Keratinocyte (primary cell): ENCODE measurements at regions not wholly inside any gene's neighbourhood (a gene's known extent, or its start where the extent isn't known, plus 50 kb on each side); places are given as distances from the start of the nearest gene placed in this dataset.

ENCODE experiments used
- DNase-seq: peaks from one replicate; pipeline ENCODE4 v3.0.0-alpha.2; 2011; ENCODE audit warnings: low read depth, missing footprints, low spot score
- FAIRE-seq: peaks from 2 replicates; lab custom pipeline; 2011; peaks lifted over from hg19 to GRCh38; lab: Jason Lieb, UNC
- H2AFZ ChIP-seq: 2 replicates; pipeline ENCODE4 v1.6.0; 2012; ENCODE audit warnings: low read length, control low read depth, inconsistent platforms; ENCODE audit not compliant: control insufficient read depth
- H3K27ac ChIP-seq: 2 replicates; pipeline ENCODE4 v1.5.1; 2011; ENCODE audit warnings: low read length; ENCODE audit not compliant: control insufficient read depth, insufficient read depth
- H3K27me3 ChIP-seq: 3 replicates; pipeline ENCODE4 v1.6.0; 2011; ENCODE audit warnings: low read length; ENCODE audit not compliant: control insufficient read depth, insufficient read depth; ENCODE audit errors: extremely low read depth
- H3K36me3 ChIP-seq, 2 experiments: 2 replicates in 1 of 2; 3 replicates in 1 of 2; pipeline ENCODE4 v1.5.1; 2011; ENCODE audit warnings: low read length in 2 of 2, mild to moderate bottlenecking in 1 of 2; ENCODE audit not compliant: control insufficient read depth in 2 of 2, insufficient read depth in 2 of 2; ENCODE audit errors: extremely low read depth in 1 of 2
- H3K4me1 ChIP-seq: 3 replicates; pipeline ENCODE4 v1.5.1; 2011; ENCODE audit warnings: low read length; ENCODE audit not compliant: control insufficient read depth, insufficient read depth; ENCODE audit errors: extremely low read depth
- H3K4me2 ChIP-seq: 3 replicates; pipeline ENCODE4 v1.6.0; 2011; ENCODE audit warnings: low read depth, low read length; ENCODE audit not compliant: control insufficient read depth, insufficient read depth; ENCODE audit errors: extremely low read depth
- H3K4me3 ChIP-seq, 3 experiments: fragments of 200-600 bp in 1 of 3; sonication (generic) in 1 of 3; 2 replicates in 2 of 3; 3 replicates in 1 of 3; pipeline ENCODE4 v1.5.1; 2011 to 2016; ENCODE audit warnings: low read length in 3 of 3, mild to moderate bottlenecking in 3 of 3, control low read depth in 2 of 3, inconsistent platforms in 1 of 3, low read depth in 1 of 3, mixed read lengths in 1 of 3, mixed run types in 1 of 3, moderate library complexity in 1 of 3; ENCODE audit not compliant: control insufficient read depth in 2 of 3, insufficient read depth in 2 of 3; ENCODE audit errors: extremely low read depth in 1 of 3
- H3K79me2 ChIP-seq: 2 replicates; pipeline ENCODE4 v1.6.0; 2012; ENCODE audit warnings: low read length; ENCODE audit not compliant: control insufficient read depth, insufficient read depth
- H3K9ac ChIP-seq: 3 replicates; pipeline ENCODE4 v1.6.0; 2011; ENCODE audit warnings: low read length; ENCODE audit not compliant: control insufficient read depth, insufficient read depth; ENCODE audit errors: extremely low read depth
- H3K9me1 ChIP-seq: 3 replicates; pipeline ENCODE4 v1.6.0; 2011; ENCODE audit warnings: low read length; ENCODE audit not compliant: control insufficient read depth, insufficient read depth; ENCODE audit errors: extremely low read depth
- H3K9me3 ChIP-seq: 2 replicates; pipeline ENCODE4 v1.5.1; 2012; ENCODE audit warnings: low read depth, low read length; ENCODE audit not compliant: control insufficient read depth
- H4K20me1 ChIP-seq: 3 replicates; pipeline ENCODE4 v1.6.0; 2011; ENCODE audit warnings: low read length; ENCODE audit not compliant: control insufficient read depth, insufficient read depth; ENCODE audit errors: extremely low read depth
- EZH2 ChIP-seq: IDR thresholded peaks from one replicate; pipeline ENCODE4 v1.6.1; 2012; ENCODE audit warnings: inconsistent platforms, mild to moderate bottlenecking, low read length, moderate library complexity
- dilution Hi-C: fragments of 300-500 bp; cut with MboI; formaldehyde crosslinking; loops from one replicate; pipeline ENCODE4 v1.7.0; 2020; ENCODE audit warnings: low sequenced_read_pairs; ENCODE audit not compliant: extremely low pct_ligation_motif_present
- TF ChIP-seq, protein P1 (sequence below), 3 experiments: IDR thresholded peaks in 1 of 3; conservative IDR thresholded peaks in 1 of 3; optimal IDR thresholded peaks in 1 of 3; 2 replicates in 2 of 3; 3 replicates in 1 of 3; pipeline versions ENCODE3 to v1.5.1; 2011; ENCODE audit warnings: low read length in 3 of 3, mild to moderate bottlenecking in 3 of 3, moderate library complexity in 2 of 3, control low read depth in 1 of 3, inconsistent platforms in 1 of 3; ENCODE audit not compliant: insufficient read depth in 2 of 3; ENCODE audit errors: extremely low read depth in 1 of 3

DNA sequence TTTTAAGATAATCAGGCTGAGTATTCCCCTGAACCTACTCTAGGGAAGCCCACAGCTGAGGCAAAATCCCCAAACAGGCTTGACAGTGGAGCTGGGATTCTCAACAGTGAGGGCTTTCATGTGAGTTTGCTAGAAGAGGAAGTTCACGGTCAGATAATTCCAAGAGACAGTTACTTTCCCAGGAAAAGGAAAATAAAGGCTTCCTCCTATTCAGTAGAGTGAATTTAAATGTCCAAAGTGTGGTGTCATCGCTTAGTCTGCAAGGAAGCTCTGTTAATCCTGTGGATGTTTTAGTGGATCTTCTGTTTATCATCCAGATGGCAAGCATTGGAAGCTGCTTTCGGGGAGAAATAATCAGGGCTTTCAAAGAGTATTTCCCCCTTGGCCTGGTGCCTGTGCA, 119.8 kb downstream of the RPIA start:
- FAIRE-seq (no peak), DNase-seq (no peak)
- Histone ChIP-seq H3K4me2 (no peak overlapping the region), H3K4me3 (no peak overlapping the region), H3K9me1 (no peaks in the 10 kb centered on the region), H3K27me3 (no peaks in the 10 kb centered on the region), H3K9me3 (no peaks in the 10 kb centered on the region), H3K4me1 (no peaks in the 10 kb centered on the region), H3K79me2 (no peaks in the 10 kb centered on the region), H3K36me3 (no peaks in the 10 kb centered on the region), H3K27ac (no peak overlapping the region), H3K9ac (no peak overlapping the region), H4K20me1 (no peaks in the 10 kb centered on the region), H2AFZ (no peak overlapping the region)
- dilution Hi-C loops = no loop called here
- TF ChIP-seq EZH2 = no peak
- TF ChIP-seq, protein P1, sequence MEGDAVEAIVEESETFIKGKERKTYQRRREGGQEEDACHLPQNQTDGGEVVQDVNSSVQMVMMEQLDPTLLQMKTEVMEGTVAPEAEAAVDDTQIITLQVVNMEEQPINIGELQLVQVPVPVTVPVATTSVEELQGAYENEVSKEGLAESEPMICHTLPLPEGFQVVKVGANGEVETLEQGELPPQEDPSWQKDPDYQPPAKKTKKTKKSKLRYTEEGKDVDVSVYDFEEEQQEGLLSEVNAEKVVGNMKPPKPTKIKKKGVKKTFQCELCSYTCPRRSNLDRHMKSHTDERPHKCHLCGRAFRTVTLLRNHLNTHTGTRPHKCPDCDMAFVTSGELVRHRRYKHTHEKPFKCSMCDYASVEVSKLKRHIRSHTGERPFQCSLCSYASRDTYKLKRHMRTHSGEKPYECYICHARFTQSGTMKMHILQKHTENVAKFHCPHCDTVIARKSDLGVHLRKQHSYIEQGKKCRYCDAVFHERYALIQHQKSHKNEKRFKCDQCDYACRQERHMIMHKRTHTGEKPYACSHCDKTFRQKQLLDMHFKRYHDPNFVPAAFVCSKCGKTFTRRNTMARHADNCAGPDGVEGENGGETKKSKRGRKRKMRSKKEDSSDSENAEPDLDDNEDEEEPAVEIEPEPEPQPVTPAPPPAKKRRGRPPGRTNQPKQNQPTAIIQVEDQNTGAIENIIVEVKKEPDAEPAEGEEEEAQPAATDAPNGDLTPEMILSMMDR (optimal IDR thresholded peaks at IDR 0.05 in 1 of 3, IDR thresholded peaks at IDR 0.05 in 1 of 3, conservative IDR thresholded peaks at IDR 0.05 in 1 of 3; ENCODE audit: extremely low read depth in 1 of 3, insufficient read depth in 2 of 3, low read length in 3 of 3) = no peak

DNA sequence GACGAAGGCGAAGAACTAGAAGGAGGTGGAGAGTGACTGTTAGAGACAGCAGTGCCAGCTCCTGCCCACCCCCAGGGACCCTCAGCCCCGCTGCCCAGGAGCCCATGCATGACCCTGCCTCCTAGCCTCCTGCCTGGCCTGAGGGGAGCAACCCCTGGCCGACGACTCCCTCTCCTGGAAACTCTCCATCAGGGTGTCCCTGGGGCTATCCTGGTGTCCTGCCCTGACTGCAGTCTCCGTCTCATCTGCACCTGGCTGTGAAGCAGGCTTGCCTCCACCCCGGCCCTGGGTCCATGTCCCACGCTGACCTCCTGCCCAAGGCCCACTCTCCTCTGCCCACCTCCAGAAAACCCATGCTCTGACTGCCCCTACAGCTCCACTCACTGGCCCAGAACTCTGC, 120.2 kb downstream of the RPIA start:
- H3K79me2 ChIP-seq = no peaks in the 10 kb centered on the region
- H3K36me3 ChIP-seq = no peaks in the 10 kb centered on the region
- no peaks in the 10 kb centered on the region for H4K20me1 ChIP-seq
- no peak overlapping the region for H3K4me3 ChIP-seq
- no peak for DNase-seq
- no peak overlapping the region for H3K4me2 ChIP-seq
- no peak for TF ChIP-seq EZH2
- TF ChIP-seq, protein P1 (optimal IDR thresholded peaks at IDR 0.05 in 1 of 3, IDR thresholded peaks at IDR 0.05 in 1 of 3, conservative IDR thresholded peaks at IDR 0.05 in 1 of 3; ENCODE audit: extremely low read depth in 1 of 3, insufficient read depth in 2 of 3, low read length in 3 of 3) = no peak
- H2AFZ ChIP-seq = no peak overlapping the region
- no peaks in the 10 kb centered on the region for H3K9me3 ChIP-seq
- H3K27ac ChIP-seq = no peak overlapping the region
- FAIRE-seq = no peak
- no peaks in the 10 kb centered on the region for H3K27me3 ChIP-seq
- H3K4me1 ChIP-seq = no peaks in the 10 kb centered on the region
- no peak overlapping the region for H3K9ac ChIP-seq
- no peaks in the 10 kb centered on the region for H3K9me1 ChIP-seq
- dilution Hi-C loops = no loop called here
